Medulla oblongata (tissue), 1 donor: ENCODE measurements at regions not wholly inside any gene's neighbourhood (a gene's known extent, or its start where the extent isn't known, plus 50 kb on each side); places are given as distances from the start of the nearest gene placed in this dataset.
A peak's percentile ranks its signal among the peaks of the same experiment; 100 is the strongest.

Experiments
- DNase-seq: peaks from one replicate; pipeline ENCODE4 v3.0.0-alpha.2; 2015; ENCODE audit errors: extremely low spot score

GRCh38 chr2:165033402-165033801 is 78.1 kb upstream of the SLC38A11 start:
- DNase-seq: no peak

GRCh38 chr2:165032559-165032958 is 77.2 kb upstream of the SLC38A11 start:
- no peak for DNase-seq

- no peak for DNase-seq
These were observed 68.9 kb upstream of the SLC38A11 start for GRCh38 chr2:165024199-165024598.

DNA sequence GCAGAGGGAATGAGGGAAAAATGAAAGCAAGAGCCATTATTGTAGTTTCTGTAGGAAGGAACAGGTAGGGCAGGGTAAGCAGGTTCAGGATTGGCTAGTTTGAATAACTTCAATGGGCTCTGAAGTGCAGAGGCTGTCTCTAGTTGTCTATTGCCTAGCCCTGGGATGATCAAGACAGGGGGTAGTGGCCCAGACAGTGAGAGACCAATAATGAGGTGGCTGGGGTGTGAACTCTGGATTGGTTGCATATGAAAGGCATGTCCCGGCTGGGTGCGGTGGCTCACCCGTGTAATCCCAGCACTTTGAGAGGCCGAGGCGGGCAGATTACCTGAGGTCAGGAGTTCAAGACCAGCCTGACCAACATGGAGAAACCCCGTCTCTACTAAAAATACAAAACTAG is 67.5 kb upstream of the SLC38A11 start:
- no peak for DNase-seq

DNA sequence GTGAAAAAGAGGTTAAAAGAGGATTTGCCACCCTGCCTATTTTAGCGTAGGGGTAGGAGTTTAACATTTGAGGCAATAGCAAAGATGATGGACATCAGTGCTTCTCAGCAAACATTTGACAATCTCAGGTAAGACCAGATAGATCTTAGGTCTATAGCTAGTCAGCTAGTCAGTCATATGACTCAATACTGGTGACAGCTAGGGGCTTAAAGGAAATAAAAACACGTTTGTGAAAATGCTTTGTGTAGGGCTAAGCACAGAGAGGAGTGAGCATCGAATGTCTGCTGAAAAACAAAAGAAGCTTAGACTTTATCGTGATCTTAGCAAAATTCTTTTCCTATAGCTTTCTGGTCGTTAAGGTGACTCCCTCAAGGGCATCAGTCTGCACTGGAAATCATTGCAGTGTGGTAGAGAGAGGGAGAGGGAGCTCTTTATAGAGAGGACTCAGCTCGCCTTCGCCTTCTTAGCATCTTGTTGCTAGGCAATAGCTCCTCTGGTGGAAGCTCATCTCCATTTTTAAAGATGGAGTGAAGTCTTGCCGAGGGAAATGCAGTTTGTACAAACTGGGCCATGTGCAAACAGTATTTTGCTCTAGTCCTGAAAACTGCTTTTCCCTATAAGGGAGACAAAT is 62.8 kb upstream of the SLC38A11 start:
- peak; percentile 34 for DNase-seq

DNA sequence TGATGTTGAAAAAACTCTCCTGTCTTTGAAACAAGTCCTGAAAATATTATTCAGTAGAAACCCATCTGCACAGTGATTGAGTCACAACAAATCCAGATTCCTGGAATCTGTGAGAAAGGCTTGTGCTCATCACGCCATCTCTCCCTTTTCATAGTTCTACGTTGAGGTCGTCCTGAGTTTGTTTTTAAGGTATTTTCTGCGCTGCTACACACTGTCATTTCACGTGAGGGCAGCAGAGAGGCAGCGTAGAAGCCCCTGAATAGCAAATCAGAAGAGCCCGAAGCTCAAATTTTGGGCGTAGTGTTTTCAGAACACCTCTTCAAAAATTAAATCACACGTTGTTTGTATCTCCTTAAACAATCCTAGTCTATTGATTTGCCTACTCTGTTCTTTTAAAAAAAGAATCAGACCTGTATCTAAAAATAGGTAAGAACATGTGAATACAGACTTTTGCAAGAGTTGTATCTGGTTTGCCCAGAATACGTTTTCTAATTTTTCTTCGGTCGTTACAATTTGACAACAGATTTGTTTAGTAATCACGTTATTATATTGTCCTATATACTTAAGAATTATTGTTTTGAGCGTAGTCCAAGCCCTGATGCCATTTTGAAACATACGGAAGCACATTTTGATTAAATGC is 61.6 kb upstream of the SLC38A11 start:
- peak; percentile 70 for DNase-seq

GRCh38 chr2:165015052-165015642 is 59.8 kb upstream of the SLC38A11 start:
- DNase-seq: peak; percentile 79

- DNase-seq: no peak
These were observed 58.8 kb upstream of the SLC38A11 start for GRCh38 chr2:165013944-165014619.

DNA sequence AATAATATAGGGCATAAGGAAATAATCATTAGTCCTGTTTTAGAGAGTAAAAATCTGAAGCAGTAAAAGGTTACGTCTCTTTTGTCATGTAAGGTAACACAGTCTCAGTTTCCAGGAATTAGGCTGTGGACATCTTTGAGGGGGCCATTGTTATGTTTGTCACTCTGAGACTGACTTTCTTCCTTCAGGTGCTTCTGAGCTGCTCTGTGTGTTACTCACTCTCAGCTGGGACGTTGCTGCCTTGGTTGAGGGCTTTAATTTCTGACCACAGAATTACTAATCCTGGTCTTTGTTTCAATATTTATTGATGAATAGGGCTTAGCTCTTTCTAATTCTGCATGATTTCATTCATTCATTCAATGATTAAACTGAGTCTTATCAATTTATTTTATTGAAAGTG is 55.9 kb upstream of the SLC38A11 start:
- DNase-seq: no peak

GRCh38 chr2:165010556-165010955 is 55.2 kb upstream of the SLC38A11 start:
- no peak for DNase-seq

- DNase-seq: no peak
These were observed 54.1 kb upstream of the SLC38A11 start for GRCh38 chr2:165009466-165009865.

DNA sequence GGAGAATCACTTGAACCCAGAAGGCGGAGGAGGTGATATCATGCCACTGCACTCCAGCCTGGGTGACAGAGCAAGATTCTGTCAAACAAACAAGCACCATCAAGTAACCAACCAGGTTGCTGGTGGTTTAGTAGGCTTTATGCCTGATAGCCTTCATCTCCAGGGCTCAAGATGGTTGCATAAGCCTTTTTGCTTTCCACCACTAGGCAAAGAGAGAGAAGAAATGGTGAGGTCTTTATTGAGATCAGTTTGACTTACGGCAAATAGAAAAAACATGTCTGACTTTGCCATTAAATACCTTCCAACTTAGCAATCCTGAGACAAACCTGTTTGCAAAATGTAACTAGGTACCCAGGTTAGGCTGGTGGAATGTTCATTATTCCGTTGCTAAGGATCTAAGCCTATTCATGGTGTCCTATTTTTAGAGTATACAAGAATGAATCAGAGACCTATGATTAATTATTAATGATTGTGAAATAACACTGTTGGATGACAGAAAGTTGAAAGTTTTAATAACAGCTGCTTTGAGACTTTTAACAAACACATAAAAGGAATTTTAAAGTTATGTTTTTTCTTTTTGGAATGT is 53.5 kb upstream of the SLC38A11 start:
- DNase-seq: no peak

DNA sequence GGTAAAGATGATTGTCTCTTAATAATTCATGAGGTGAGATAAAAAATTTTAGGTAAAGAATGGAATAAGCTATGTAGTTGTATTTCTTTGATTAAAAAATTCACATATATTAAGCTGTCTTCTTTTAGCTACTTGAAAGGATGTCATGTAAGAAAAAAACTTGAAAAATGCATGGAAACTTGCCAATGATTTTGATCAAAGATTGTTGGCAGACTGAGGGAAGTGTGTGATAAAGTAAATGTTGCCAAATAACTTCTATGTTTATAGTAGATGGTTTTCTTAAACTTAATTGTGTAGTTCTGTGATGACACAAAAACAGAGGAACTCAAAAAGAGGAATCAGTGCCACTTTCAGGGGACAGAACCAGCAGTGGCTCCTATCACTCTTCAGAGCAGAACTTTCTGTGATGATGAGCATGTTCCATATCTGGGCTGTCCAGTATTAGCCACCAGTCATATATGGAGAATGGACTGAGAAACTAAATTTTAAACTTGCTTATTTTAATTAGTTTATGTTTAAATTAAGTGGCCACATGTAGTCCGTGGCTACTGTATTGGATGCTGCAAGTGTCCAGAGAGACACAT is 51.9 kb upstream of the SLC38A11 start:
- no peak for DNase-seq
